ENCODE measurements at regions not wholly inside any gene's neighbourhood (a gene's known extent, or its start where the extent isn't known, plus 50 kb on each side); places are given as distances from the start of the nearest gene placed in this dataset.

DNA sequence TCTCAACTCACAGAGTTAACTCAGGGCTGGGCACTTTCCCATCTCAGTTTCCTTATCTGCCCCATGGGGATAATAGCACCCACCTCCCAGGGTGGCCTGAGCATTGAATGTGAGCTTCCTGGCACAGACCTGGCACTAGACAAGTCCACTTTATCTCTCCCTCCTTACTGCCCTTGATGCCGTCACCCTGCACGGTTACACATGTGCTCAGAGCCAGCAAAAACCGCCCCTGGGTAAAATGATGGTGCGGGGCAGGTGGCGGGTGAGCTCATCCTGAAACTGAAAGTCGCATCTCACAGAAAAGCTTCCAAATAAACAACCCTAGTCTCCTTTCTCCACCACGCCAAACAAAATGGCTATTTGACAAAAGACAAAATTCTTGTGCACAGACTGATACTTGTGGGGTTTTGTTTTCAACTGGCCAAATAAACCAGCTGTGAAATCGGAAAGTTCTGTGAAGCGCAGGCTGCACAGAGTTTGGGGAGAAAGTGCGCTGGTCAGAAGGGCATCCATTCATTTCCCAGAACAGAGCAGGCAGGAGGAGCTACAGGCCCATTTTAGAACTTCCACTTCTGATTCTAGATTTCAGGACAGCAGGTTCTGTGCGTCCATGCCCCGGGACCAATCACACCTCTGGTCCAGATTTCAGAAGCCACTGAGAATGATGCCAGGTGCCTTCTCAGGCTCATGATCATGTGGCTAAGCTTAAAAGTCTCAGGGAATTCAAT is 138.1 kb downstream of the SHANK2 start:
- no peak for TF ChIP-seq HOXA7 (CRISPR knock-in tag; IDR thresholded peaks at IDR 0.05; ENCODE audit: borderline replicate concordance)
- TF ChIP-seq, protein P1, sequence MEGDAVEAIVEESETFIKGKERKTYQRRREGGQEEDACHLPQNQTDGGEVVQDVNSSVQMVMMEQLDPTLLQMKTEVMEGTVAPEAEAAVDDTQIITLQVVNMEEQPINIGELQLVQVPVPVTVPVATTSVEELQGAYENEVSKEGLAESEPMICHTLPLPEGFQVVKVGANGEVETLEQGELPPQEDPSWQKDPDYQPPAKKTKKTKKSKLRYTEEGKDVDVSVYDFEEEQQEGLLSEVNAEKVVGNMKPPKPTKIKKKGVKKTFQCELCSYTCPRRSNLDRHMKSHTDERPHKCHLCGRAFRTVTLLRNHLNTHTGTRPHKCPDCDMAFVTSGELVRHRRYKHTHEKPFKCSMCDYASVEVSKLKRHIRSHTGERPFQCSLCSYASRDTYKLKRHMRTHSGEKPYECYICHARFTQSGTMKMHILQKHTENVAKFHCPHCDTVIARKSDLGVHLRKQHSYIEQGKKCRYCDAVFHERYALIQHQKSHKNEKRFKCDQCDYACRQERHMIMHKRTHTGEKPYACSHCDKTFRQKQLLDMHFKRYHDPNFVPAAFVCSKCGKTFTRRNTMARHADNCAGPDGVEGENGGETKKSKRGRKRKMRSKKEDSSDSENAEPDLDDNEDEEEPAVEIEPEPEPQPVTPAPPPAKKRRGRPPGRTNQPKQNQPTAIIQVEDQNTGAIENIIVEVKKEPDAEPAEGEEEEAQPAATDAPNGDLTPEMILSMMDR (tag by site-specific recombination; IDR thresholded peaks at IDR 0.05), result no peak
- no peak for TF ChIP-seq ZNF843 (tag by site-specific recombination; IDR thresholded peaks at IDR 0.05)
- TF ChIP-seq ZNF274 (IDR thresholded peaks at IDR 0.05; ENCODE audit: low read length), result no peak
- no peak for TF ChIP-seq ZNF274 (tag by site-specific recombination; IDR thresholded peaks at IDR 0.05; ENCODE audit: borderline replicate concordance)
- TF ChIP-seq ZNF423 (tag by site-specific recombination; IDR thresholded peaks at IDR 0.05), result no peak
- no peak for TF ChIP-seq ZNF174 (tag by site-specific recombination; IDR thresholded peaks at IDR 0.05)
- TF ChIP-seq ZFP41 (tag by site-specific recombination; IDR thresholded peaks at IDR 0.05; ENCODE audit: borderline replicate concordance), result no peak
- no peak for TF ChIP-seq ZNF776 (tag by site-specific recombination; IDR thresholded peaks at IDR 0.05; ENCODE audit: borderline replicate concordance)
- TF ChIP-seq ZNF549 (tag by site-specific recombination; IDR thresholded peaks at IDR 0.05), result no peak

Measured in HEK293 (cell line).